ENCODE measurements at regions not wholly inside any gene's neighbourhood (a gene's known extent, or its start where the extent isn't known, plus 50 kb on each side); places are given as distances from the start of the nearest gene placed in this dataset.

- TF ChIP-seq FOXP2 (optimal IDR thresholded peaks at IDR 0.05; ENCODE audit: borderline replicate concordance, extremely low read depth, extremely low read length, insufficient read depth) (no peak), SIN3A (IDR thresholded peaks at IDR 0.05; ENCODE audit: borderline replicate concordance, insufficient read depth, low read length) (no peak), POLR2AphosphoS5 (IDR thresholded peaks at IDR 0.05; ENCODE audit: low read depth, low read length) (no peak), REST (IDR thresholded peaks at IDR 0.05; ENCODE audit: insufficient read depth in 1 of 2, low read depth in 2 of 2, low read length in 2 of 2) (no peak), TAF1 (IDR thresholded peaks at IDR 0.05; ENCODE audit: borderline replicate concordance, insufficient read depth, low read length) (no peak)
Measured at GRCh38 chr2:41568648-41569047, 479.2 kb upstream of the PKDCC start.

- no peak for TF ChIP-seq SIN3A (IDR thresholded peaks at IDR 0.05; ENCODE audit: borderline replicate concordance, insufficient read depth, low read length)
- no peak for TF ChIP-seq POLR2AphosphoS5 (IDR thresholded peaks at IDR 0.05; ENCODE audit: low read depth, low read length)
- no peak for TF ChIP-seq FOXP2 (optimal IDR thresholded peaks at IDR 0.05; ENCODE audit: borderline replicate concordance, extremely low read depth, extremely low read length, insufficient read depth)
- no peak for TF ChIP-seq TAF1 (IDR thresholded peaks at IDR 0.05; ENCODE audit: borderline replicate concordance, insufficient read depth, low read length)
- no peak for TF ChIP-seq REST (IDR thresholded peaks at IDR 0.05; ENCODE audit: insufficient read depth in 1 of 2, low read depth in 2 of 2, low read length in 2 of 2)
Measured at GRCh38 chr2:41572154-41572553, 475.7 kb upstream of the PKDCC start.

- TF ChIP-seq POLR2AphosphoS5 (IDR thresholded peaks at IDR 0.05; ENCODE audit: low read depth, low read length) (no peak), TAF1 (IDR thresholded peaks at IDR 0.05; ENCODE audit: borderline replicate concordance, insufficient read depth, low read length) (no peak), FOXP2 (optimal IDR thresholded peaks at IDR 0.05; ENCODE audit: borderline replicate concordance, extremely low read depth, extremely low read length, insufficient read depth) (no peak), REST (IDR thresholded peaks at IDR 0.05; ENCODE audit: insufficient read depth in 1 of 2, low read depth in 2 of 2, low read length in 2 of 2) (no peak), SIN3A (IDR thresholded peaks at IDR 0.05; ENCODE audit: borderline replicate concordance, insufficient read depth, low read length) (no peak)
Measured at GRCh38 chr2:41576423-41576822, 471.4 kb upstream of the PKDCC start.

GRCh38 chr2:41579806-41580205 is 468.0 kb upstream of the PKDCC start:
- TF ChIP-seq FOXP2 (optimal IDR thresholded peaks at IDR 0.05; ENCODE audit: borderline replicate concordance, extremely low read depth, extremely low read length, insufficient read depth): no peak
- TF ChIP-seq TAF1 (IDR thresholded peaks at IDR 0.05; ENCODE audit: borderline replicate concordance, insufficient read depth, low read length): no peak
- no peak for TF ChIP-seq REST (IDR thresholded peaks at IDR 0.05; ENCODE audit: insufficient read depth in 1 of 2, low read depth in 2 of 2, low read length in 2 of 2)
- no peak for TF ChIP-seq POLR2AphosphoS5 (IDR thresholded peaks at IDR 0.05; ENCODE audit: low read depth, low read length)
- no peak for TF ChIP-seq SIN3A (IDR thresholded peaks at IDR 0.05; ENCODE audit: borderline replicate concordance, insufficient read depth, low read length)

- TF ChIP-seq POLR2AphosphoS5 (IDR thresholded peaks at IDR 0.05; ENCODE audit: low read depth, low read length): no peak
- no peak for TF ChIP-seq REST (IDR thresholded peaks at IDR 0.05; ENCODE audit: insufficient read depth in 1 of 2, low read depth in 2 of 2, low read length in 2 of 2)
Measured at GRCh38 chr2:41580806-41581205, 467.0 kb upstream of the PKDCC start.
